22Rv1 (cell line): ENCODE measurements at regions not wholly inside any gene's neighbourhood (a gene's known extent, or its start where the extent isn't known, plus 50 kb on each side); places are given as distances from the start of the nearest gene placed in this dataset.

Experiments
- CTCF ChIP-seq: fragments of 450-650 bp; IDR thresholded peaks from 2 replicates; pipeline ENCODE4 v1.5.1; 2017; ENCODE audit warnings: mild to moderate bottlenecking
- ZFX ChIP-seq: fragments of 450-650 bp; IDR thresholded peaks from 2 replicates; pipeline ENCODE4 v1.6.1; 2017; ENCODE audit warnings: antibody characterized with exemption, borderline replicate concordance

GRCh38 chr20:60240986-60241385, 282.8 kb downstream of the CDH26 start:
- no peak for TF ChIP-seq CTCF
- TF ChIP-seq ZFX = no peak
